Effector memory CD8-positive, alpha-beta T cell (primary cell): ENCODE measurements at regions not wholly inside any gene's neighbourhood (a gene's known extent, or its start where the extent isn't known, plus 50 kb on each side); places are given as distances from the start of the nearest gene placed in this dataset.

Source experiments
- ATAC-seq: fragments of 150-1000 bp; cut with Tn5 transposase; replicated peaks from 2 replicates; pipeline ENCODE4 v1.10.0; 2021; ENCODE audit warnings: mild to moderate bottlenecking, moderate library complexity
- DNase-seq, 3 experiments: peaks; one replicate each; pipeline ENCODE4 v3.0.0; 2021
- H3K27ac Mint-ChIP-seq, 2 donors: one replicate each; pipeline ENCODE4 v1.8.0; 2022; ENCODE audit warnings: mild to moderate bottlenecking in 2 of 2, mixed read lengths in 2 of 2, moderate library complexity in 2 of 2
- H3K27me3 Mint-ChIP-seq, 2 donors: one replicate each; pipeline ENCODE4 v1.8.0; 2022; ENCODE audit warnings: mixed read lengths in 2 of 2
- H3K36me3 Mint-ChIP-seq: one replicate; pipeline ENCODE4 v1.8.0; 2022; ENCODE audit warnings: mild to moderate bottlenecking, moderate library complexity, mixed read lengths; ENCODE audit not compliant: insufficient read depth
- H3K4me1 Mint-ChIP-seq, 2 donors: one replicate each; pipeline ENCODE4 v1.8.0; 2022; ENCODE audit warnings: low read depth in 2 of 2, mixed read lengths in 2 of 2
- H3K4me3 Mint-ChIP-seq, 2 donors: one replicate each; pipeline ENCODE4 v1.8.0; 2022; ENCODE audit warnings: mild to moderate bottlenecking in 2 of 2, mixed read lengths in 2 of 2, moderate library complexity in 2 of 2
- H3K9me3 Mint-ChIP-seq, 2 donors: one replicate each; pipeline ENCODE4 v1.8.0; 2022; ENCODE audit warnings: mixed read lengths in 2 of 2

GRCh38 chr14:40413136-40413535, 980.9 kb upstream of the FBXO33 start:
- Mint-ChIP-seq H3K4me1 (no peaks in the 10 kb centered on the region), H3K4me3 (no peak overlapping the region), H3K9me3 (peaks cover 2 to 18% of the 10 kb centered on the region in 2 donors), H3K36me3 (no peaks in the 10 kb centered on the region), H3K27ac (no peak overlapping the region), H3K27me3 (no peaks in the 10 kb centered on the region)
- no peak for DNase-seq
- ATAC-seq = no peak

GRCh38 chr14:40410708-40411107, 978.5 kb upstream of the FBXO33 start:
- Mint-ChIP-seq H3K27me3 (no peaks in the 10 kb centered on the region), H3K27ac (no peak overlapping the region), H3K4me1 (no peaks in the 10 kb centered on the region)

GRCh38 chr14:40402957-40403356, 970.7 kb upstream of the FBXO33 start:
- Mint-ChIP-seq H3K27ac (no peak overlapping the region), H3K36me3 (no peaks in the 10 kb centered on the region), H3K9me3 (peaks cover 0 to 6% of the 10 kb centered on the region in 2 donors), H3K4me3 (no peak overlapping the region), H3K4me1 (no peaks in the 10 kb centered on the region), H3K27me3 (no peaks in the 10 kb centered on the region)
- DNase-seq (no peak), ATAC-seq (no peak)

More at GRCh38 chr14:40410708-40411107, 978.5 kb upstream of the FBXO33 start:
- H3K4me3 Mint-ChIP-seq = no peak overlapping the region
- peaks cover 3 to 18% of the 10 kb centered on the region in 2 donors for H3K9me3 Mint-ChIP-seq
- DNase-seq = no peak
- no peaks in the 10 kb centered on the region for H3K36me3 Mint-ChIP-seq
- no peak for ATAC-seq

GRCh38 chr14:40398981-40399380, 966.7 kb upstream of the FBXO33 start:
- Mint-ChIP-seq H3K36me3 (no peaks in the 10 kb centered on the region), H3K4me3 (no peak overlapping the region), H3K27ac (no peak overlapping the region), H3K9me3 (peaks cover 0 to 3% of the 10 kb centered on the region in 2 donors), H3K27me3 (no peaks in the 10 kb centered on the region), H3K4me1 (no peaks in the 10 kb centered on the region)
- DNase-seq = no peak
- ATAC-seq = no peak

GRCh38 chr14:40394634-40395340, 962.6 kb upstream of the FBXO33 start:
- peaks cover 0 to 2% of the 10 kb centered on the region in 2 donors for H3K9me3 Mint-ChIP-seq
- H3K27ac Mint-ChIP-seq = no peak overlapping the region
- H3K27me3 Mint-ChIP-seq = no peaks in the 10 kb centered on the region
- DNase-seq (no peak), ATAC-seq (no peak)
- no peaks in the 10 kb centered on the region for H3K36me3 Mint-ChIP-seq
- H3K4me1 Mint-ChIP-seq = no peaks in the 10 kb centered on the region
- H3K4me3 Mint-ChIP-seq = no peak overlapping the region

- no peak for DNase-seq
- Mint-ChIP-seq H3K27me3 (no peaks in the 10 kb centered on the region), H3K36me3 (no peaks in the 10 kb centered on the region), H3K4me3 (no peak overlapping the region), H3K9me3 (no peaks in the 10 kb centered on the region), H3K4me1 (no peaks in the 10 kb centered on the region), H3K27ac (no peak overlapping the region)
- no peak for ATAC-seq
Observed at GRCh38 chr14:40393143-40393542, 960.9 kb upstream of the FBXO33 start.

GRCh38 chr14:40386433-40386832, 954.2 kb upstream of the FBXO33 start:
- H3K9me3 Mint-ChIP-seq = peaks cover 0 to 8% of the 10 kb centered on the region in 2 donors
- H3K27me3 Mint-ChIP-seq = no peaks in the 10 kb centered on the region
- ATAC-seq (no peak), DNase-seq (no peak)
- no peaks in the 10 kb centered on the region for H3K4me1 Mint-ChIP-seq
- H3K36me3 Mint-ChIP-seq = no peaks in the 10 kb centered on the region
- H3K4me3 Mint-ChIP-seq = no peak overlapping the region
- no peak overlapping the region for H3K27ac Mint-ChIP-seq

- DNase-seq (no peak), ATAC-seq (no peak)
- Mint-ChIP-seq H3K27me3 (no peaks in the 10 kb centered on the region), H3K9me3 (peaks cover 5 to 7% of the 10 kb centered on the region in 2 donors), H3K4me1 (no peaks in the 10 kb centered on the region), H3K4me3 (no peak overlapping the region), H3K36me3 (no peaks in the 10 kb centered on the region), H3K27ac (no peak overlapping the region)
Observed at GRCh38 chr14:40374221-40374620, 942.0 kb upstream of the FBXO33 start.

- no peak overlapping the region for H3K4me3 Mint-ChIP-seq
- no peaks in the 10 kb centered on the region for H3K4me1 Mint-ChIP-seq
- H3K27ac Mint-ChIP-seq = no peak overlapping the region
- H3K27me3 Mint-ChIP-seq = no peaks in the 10 kb centered on the region
- H3K36me3 Mint-ChIP-seq = no peaks in the 10 kb centered on the region
- ATAC-seq (no peak), DNase-seq (no peak)
- H3K9me3 Mint-ChIP-seq = peaks cover 7% of the 10 kb centered on the region in 2 donors
Observed at GRCh38 chr14:40371011-40371410, 938.8 kb upstream of the FBXO33 start.

GRCh38 chr14:40368314-40368713, 936.1 kb upstream of the FBXO33 start:
- Mint-ChIP-seq H3K4me1 (no peaks in the 10 kb centered on the region), H3K9me3 (peaks cover 9 to 24% of the 10 kb centered on the region in 2 donors), H3K36me3 (no peaks in the 10 kb centered on the region), H3K27ac (no peak overlapping the region), H3K27me3 (no peaks in the 10 kb centered on the region), H3K4me3 (no peak overlapping the region)
- DNase-seq = no peak
- ATAC-seq = no peak

GRCh38 chr14:40367717-40368116, 935.5 kb upstream of the FBXO33 start:
- Mint-ChIP-seq H3K36me3 (no peaks in the 10 kb centered on the region), H3K4me1 (no peaks in the 10 kb centered on the region), H3K27me3 (no peaks in the 10 kb centered on the region), H3K9me3 (peaks cover 9 to 25% of the 10 kb centered on the region in 2 donors), H3K27ac (no peak overlapping the region), H3K4me3 (no peak overlapping the region)
- DNase-seq (no peak), ATAC-seq (no peak)

GRCh38 chr14:40365305-40365704, 933.1 kb upstream of the FBXO33 start:
- no peaks in the 10 kb centered on the region for H3K27me3 Mint-ChIP-seq
- no peaks in the 10 kb centered on the region for H3K4me1 Mint-ChIP-seq
- H3K36me3 Mint-ChIP-seq = no peaks in the 10 kb centered on the region
- H3K9me3 Mint-ChIP-seq = peaks cover 6 to 18% of the 10 kb centered on the region in 2 donors
- H3K4me3 Mint-ChIP-seq = no peak overlapping the region
- DNase-seq (no peak), ATAC-seq (no peak)
- no peak overlapping the region for H3K27ac Mint-ChIP-seq

- peaks cover 6 to 18% of the 10 kb centered on the region in 2 donors for H3K9me3 Mint-ChIP-seq
- H3K36me3 Mint-ChIP-seq = no peaks in the 10 kb centered on the region
- no peak overlapping the region for H3K27ac Mint-ChIP-seq
- ATAC-seq (no peak), DNase-seq (no peak)
- no peaks in the 10 kb centered on the region for H3K27me3 Mint-ChIP-seq
- H3K4me1 Mint-ChIP-seq = no peaks in the 10 kb centered on the region
- H3K4me3 Mint-ChIP-seq = no peak overlapping the region
Observed at GRCh38 chr14:40362856-40363255, 930.6 kb upstream of the FBXO33 start.

GRCh38 chr14:40354754-40355153, 922.5 kb upstream of the FBXO33 start:
- H3K9me3 Mint-ChIP-seq = no peaks in the 10 kb centered on the region
- no peak for DNase-seq
- no peak overlapping the region for H3K4me3 Mint-ChIP-seq
- H3K27me3 Mint-ChIP-seq = no peaks in the 10 kb centered on the region
- ATAC-seq = no peak
- no peaks in the 10 kb centered on the region for H3K4me1 Mint-ChIP-seq
- no peaks in the 10 kb centered on the region for H3K36me3 Mint-ChIP-seq
- no peak overlapping the region for H3K27ac Mint-ChIP-seq
